NCI-H345 treated with DMSO at 0.1 percent for 48 hours (cell line): ENCODE measurements at regions not wholly inside any gene's neighbourhood (a gene's known extent, or its start where the extent isn't known, plus 50 kb on each side); places are given as distances from the start of the nearest gene placed in this dataset.

ENCODE experiments used
- DNase-seq: peaks from one replicate; lab custom pipeline; 2025; ENCODE audit not compliant: unreplicated experiment; lab: John Stamatoyannopoulos, UW

DNA sequence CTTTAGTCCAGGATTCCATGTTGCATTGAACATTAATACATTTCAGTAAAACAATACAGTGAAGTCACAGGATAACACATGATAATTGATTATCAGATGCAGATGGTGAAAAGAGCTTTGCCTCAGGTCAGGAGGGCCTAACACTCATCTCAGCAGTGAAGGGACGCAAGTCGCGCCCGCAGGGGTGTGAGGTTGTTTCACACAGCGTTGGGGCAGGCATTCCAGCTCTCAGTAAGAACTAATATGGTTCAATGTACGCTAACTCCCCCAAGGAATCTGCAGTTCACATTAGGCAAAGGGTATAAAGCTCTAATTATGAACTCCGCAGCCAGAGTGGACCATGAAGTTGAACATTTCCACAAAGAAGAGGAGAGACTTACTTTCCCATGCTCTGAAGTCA lies 53.1 kb upstream of the ATL2 start:
- no peak for DNase-seq

DNA sequence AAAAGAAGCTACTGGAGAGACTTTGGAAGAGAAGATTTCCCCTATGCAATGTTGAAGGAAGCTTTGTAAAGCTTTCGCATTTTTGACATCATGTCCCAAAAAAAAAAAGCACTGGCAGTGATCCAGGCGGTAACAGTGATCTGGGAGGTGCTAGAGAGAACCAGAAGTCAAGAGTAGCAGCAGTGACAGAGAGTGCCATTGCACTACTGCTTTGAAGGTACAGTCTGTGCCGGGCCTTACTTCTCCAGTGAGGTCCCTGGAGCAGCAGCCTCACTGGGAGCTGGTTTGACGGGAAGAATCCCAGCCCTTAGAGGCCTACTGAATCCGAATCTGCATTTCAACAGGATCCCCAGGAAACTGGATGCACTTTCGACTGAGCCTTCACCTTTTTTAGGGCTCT lies 50.9 kb upstream of the ATL2 start:
- DNase-seq, result no peak

- no peak for DNase-seq
These were observed 50.0 kb upstream of the ATL2 start for GRCh38 chr2:38427054-38427453.
